Ovary (tissue), 3 donors: ENCODE measurements at regions not wholly inside any gene's neighbourhood (a gene's known extent, or its start where the extent isn't known, plus 50 kb on each side); places are given as distances from the start of the nearest gene placed in this dataset.
"Not testable (repeated sequence)": the region's sequence is repeated elsewhere in the genome, so short reads cannot be mapped to it uniquely, and the experiment has no call there.

ENCODE experiments used
- CTCF ChIP-seq, 3 donors: fragments of 450-650 bp in 2 of 3; fragments of 200-600 bp in 1 of 3; IDR thresholded peaks; one replicate each; pipeline versions ENCODE4 v1.5.1 to v1.8.0; 2016 to 2022; ENCODE audit warnings: antibody characterized with exemption in 3 of 3, mild to moderate bottlenecking in 1 of 3
- EP300 ChIP-seq: sonication (generic); formaldehyde crosslinking; IDR thresholded peaks from one replicate; pipeline ENCODE4 v1.6.1; 2017; ENCODE audit warnings: antibody characterized with exemption
- POLR2A ChIP-seq: fragments of 450-650 bp; IDR thresholded peaks from one replicate; pipeline ENCODE4 v1.6.1; 2017; ENCODE audit warnings: antibody characterized with exemption, mild to moderate bottlenecking, moderate library complexity
- donor health status: DM: no; HTN: no; CAD: no.

- TF ChIP-seq CTCF (IDR thresholded peaks at IDR 0.05); POLR2A; EP300: not testable (repeated sequence)
Measured at GRCh38 chr2:87631402-87631801, 116.5 kb upstream of the PLGLB2 start.
